HEK293T (cell line): ENCODE measurements at regions not wholly inside any gene's neighbourhood (a gene's known extent, or its start where the extent isn't known, plus 50 kb on each side); places are given as distances from the start of the nearest gene placed in this dataset.

Source experiments
- ARNT ChIP-seq: fragments of 450-650 bp; IDR thresholded peaks from 2 replicates; pipeline ENCODE4 v1.6.1; 2017; ENCODE audit warnings: mild to moderate bottlenecking
- ELF4 ChIP-seq: fragments of 450-650 bp; IDR thresholded peaks from 2 replicates; pipeline ENCODE4 v1.6.1; 2017; ENCODE audit warnings: antibody characterized with exemption
- FOXM1 ChIP-seq: fragments of 450-650 bp; IDR thresholded peaks from 2 replicates; pipeline ENCODE4 v1.6.1; 2017; ENCODE audit warnings: mild to moderate bottlenecking, borderline replicate concordance
- HDGF ChIP-seq: fragments of 450-650 bp; IDR thresholded peaks from 2 replicates; pipeline ENCODE4 v1.6.1; 2017; ENCODE audit warnings: antibody characterized with exemption, borderline replicate concordance
- NFRKB ChIP-seq: fragments of 450-650 bp; IDR thresholded peaks from 2 replicates; pipeline ENCODE4 v1.6.1; 2016; ENCODE audit warnings: mild to moderate bottlenecking, moderate library complexity
- SUZ12 ChIP-seq: fragments of 450-650 bp; IDR thresholded peaks from 2 replicates; pipeline ENCODE4 v1.6.1; 2016; ENCODE audit warnings: mild to moderate bottlenecking
- TARDBP ChIP-seq: fragments of 450-650 bp; IDR thresholded peaks from 2 replicates; pipeline ENCODE4 v1.6.1; 2016
- ZNF384 ChIP-seq: fragments of 450-650 bp; IDR thresholded peaks from 2 replicates; pipeline ENCODE4 v1.6.1; 2016

DNA sequence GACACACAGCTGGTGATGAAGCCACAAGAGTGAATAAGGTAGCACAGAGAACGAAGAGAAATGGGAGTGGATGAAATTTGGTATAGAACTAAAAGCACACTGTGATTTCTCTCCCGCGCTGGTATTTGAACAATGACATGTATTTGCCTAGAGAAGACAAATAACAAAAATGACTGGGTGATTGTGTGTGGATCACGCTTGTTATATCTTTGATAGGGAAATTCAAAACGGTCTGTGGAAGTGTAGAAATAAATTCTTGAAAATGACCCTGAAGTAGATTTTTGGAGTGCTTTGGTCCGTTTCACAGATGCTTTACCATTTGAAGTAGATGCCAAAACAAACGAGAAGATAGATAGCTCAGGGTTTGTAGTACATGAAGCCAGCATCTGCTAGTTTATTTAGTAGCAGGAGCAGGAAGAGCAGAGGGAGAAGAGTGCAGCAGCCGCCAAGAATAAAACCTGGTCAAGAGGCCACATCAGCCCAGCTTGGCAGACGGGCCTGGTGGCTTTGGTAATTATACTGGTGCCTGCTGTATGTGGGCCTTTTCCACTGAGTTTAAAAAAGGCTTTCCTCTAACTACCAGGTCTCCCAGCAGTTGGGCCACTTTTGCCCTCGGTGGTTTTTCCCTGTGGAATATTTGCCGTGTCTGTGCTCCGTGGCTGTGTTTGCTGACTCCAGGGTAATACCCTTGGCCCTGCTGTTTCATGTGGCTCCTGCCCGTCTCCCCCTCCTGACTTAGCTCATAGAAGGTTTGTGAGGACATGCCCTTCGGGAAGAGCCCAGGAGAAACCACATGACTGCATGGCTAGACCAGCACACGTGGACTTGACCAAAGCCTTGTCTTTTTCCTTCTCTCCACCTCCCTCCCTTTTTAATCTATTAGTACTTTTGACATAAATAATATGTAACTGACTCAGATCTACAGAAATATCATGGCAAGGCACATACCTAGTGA lies 294.0 kb downstream of the SOX4 start:
- TF ChIP-seq HDGF (no peak), NFRKB (no peak), SUZ12 (no peak), TARDBP (no peak), ARNT (no peak), FOXM1 (no peak), ELF4 (no peak), ZNF384 (no peak)
